Esophagus squamous epithelium (tissue), 4 donors: ENCODE measurements at regions not wholly inside any gene's neighbourhood (a gene's known extent, or its start where the extent isn't known, plus 50 kb on each side); places are given as distances from the start of the nearest gene placed in this dataset.

Experiments used
- CTCF ChIP-seq, 6 experiments: fragments of 450-650 bp in 4 of 6; fragments of 200-600 bp in 2 of 6; sonication (generic) in 2 of 6; IDR thresholded peaks; one replicate each; pipeline ENCODE4 v1.5.1; 2016 to 2019; ENCODE audit warnings: antibody characterized with exemption in 6 of 6, mild to moderate bottlenecking in 4 of 6, moderate library complexity in 4 of 6
- POLR2A ChIP-seq, 4 donors: fragments of 450-650 bp; IDR thresholded peaks; one replicate each; pipeline ENCODE4 v1.6.1; 2017; ENCODE audit warnings: antibody characterized with exemption in 4 of 4, mild to moderate bottlenecking in 4 of 4, moderate library complexity in 3 of 4

GRCh38 chr4:187166886-187167512 is 443.3 kb upstream of the FAT1 start:
- no peak for TF ChIP-seq CTCF (IDR thresholded peaks at IDR 0.05)
- TF ChIP-seq POLR2A (IDR thresholded peaks at IDR 0.05): no peak
